ENCODE measurements at regions not wholly inside any gene's neighbourhood (a gene's known extent, or its start where the extent isn't known, plus 50 kb on each side); places are given as distances from the start of the nearest gene placed in this dataset.

- TF ChIP-seq, protein P1, sequence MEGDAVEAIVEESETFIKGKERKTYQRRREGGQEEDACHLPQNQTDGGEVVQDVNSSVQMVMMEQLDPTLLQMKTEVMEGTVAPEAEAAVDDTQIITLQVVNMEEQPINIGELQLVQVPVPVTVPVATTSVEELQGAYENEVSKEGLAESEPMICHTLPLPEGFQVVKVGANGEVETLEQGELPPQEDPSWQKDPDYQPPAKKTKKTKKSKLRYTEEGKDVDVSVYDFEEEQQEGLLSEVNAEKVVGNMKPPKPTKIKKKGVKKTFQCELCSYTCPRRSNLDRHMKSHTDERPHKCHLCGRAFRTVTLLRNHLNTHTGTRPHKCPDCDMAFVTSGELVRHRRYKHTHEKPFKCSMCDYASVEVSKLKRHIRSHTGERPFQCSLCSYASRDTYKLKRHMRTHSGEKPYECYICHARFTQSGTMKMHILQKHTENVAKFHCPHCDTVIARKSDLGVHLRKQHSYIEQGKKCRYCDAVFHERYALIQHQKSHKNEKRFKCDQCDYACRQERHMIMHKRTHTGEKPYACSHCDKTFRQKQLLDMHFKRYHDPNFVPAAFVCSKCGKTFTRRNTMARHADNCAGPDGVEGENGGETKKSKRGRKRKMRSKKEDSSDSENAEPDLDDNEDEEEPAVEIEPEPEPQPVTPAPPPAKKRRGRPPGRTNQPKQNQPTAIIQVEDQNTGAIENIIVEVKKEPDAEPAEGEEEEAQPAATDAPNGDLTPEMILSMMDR (IDR thresholded peaks at IDR 0.05; ENCODE audit: insufficient read depth, low read length, poor library complexity, severe bottlenecking) = no peak
- no peak for TF ChIP-seq EZH2phosphoT487 (conservative IDR thresholded peaks at IDR 0.05; ENCODE audit: low read length)
Measured at GRCh38 chr14:53890611-53891101, 66.0 kb downstream of the BMP4 start.

Data from SU-DHL-6 (cell line).